ENCODE measurements at regions not wholly inside any gene's neighbourhood (a gene's known extent, or its start where the extent isn't known, plus 50 kb on each side); places are given as distances from the start of the nearest gene placed in this dataset.

DNA sequence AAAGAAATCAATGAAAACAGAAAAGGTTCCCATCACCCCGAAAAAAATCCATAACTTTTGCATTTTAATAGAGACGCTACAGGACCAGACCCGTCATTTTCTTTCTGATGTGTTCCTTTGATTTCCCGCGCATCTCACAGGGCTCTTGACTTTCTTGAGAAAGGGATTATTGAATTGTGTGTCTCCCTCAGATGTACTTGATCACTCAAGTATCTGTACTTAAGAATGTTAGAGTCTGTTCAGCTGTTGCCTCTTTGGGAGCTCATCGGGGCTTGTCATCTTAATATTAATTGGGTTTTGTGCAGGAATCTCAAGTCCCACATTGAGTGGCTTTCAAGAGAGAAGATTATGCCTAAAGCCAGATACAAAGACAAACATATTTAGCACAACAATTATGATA, 606.4 kb upstream of the SALL1 start:
- ChIA-PET POLR2A (no interaction called here), CTCF (no interaction called here)
- DNase-seq (ENCODE audit: low read depth) = no peak

DNA sequence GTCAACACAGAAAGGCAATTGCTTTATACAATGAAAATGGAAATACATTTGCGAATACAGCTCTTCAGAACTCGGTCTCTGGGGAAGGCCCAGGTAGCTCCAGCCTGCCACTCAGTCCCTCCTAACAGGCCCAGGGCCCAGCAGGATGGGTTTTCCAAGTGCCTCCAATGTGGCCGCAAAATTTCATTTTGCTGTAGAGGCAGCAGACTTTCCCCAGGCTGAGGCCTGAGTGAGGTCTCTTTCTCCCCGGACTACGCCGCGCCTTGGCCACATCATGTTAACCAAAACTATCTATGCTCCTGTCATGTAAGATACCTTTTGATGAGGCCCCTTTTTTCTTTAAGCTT, 606.0 kb upstream of the SALL1 start:
- ChIA-PET POLR2A (no interaction called here), CTCF (no interaction called here)
- DNase-seq (ENCODE audit: low read depth) = no peak
- TF ChIP-seq, protein P1, sequence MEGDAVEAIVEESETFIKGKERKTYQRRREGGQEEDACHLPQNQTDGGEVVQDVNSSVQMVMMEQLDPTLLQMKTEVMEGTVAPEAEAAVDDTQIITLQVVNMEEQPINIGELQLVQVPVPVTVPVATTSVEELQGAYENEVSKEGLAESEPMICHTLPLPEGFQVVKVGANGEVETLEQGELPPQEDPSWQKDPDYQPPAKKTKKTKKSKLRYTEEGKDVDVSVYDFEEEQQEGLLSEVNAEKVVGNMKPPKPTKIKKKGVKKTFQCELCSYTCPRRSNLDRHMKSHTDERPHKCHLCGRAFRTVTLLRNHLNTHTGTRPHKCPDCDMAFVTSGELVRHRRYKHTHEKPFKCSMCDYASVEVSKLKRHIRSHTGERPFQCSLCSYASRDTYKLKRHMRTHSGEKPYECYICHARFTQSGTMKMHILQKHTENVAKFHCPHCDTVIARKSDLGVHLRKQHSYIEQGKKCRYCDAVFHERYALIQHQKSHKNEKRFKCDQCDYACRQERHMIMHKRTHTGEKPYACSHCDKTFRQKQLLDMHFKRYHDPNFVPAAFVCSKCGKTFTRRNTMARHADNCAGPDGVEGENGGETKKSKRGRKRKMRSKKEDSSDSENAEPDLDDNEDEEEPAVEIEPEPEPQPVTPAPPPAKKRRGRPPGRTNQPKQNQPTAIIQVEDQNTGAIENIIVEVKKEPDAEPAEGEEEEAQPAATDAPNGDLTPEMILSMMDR (IDR thresholded peaks at IDR 0.05; ENCODE audit: insufficient read depth, low read depth, low read length) = no peak
- no peaks in the 10 kb centered on the region for H3K27me3 ChIP-seq (ENCODE audit: control insufficient read depth, insufficient read depth, low read length)
- H3K4me3 ChIP-seq (ENCODE audit: low read depth, low read length) = no peak overlapping the region
- no peaks in the 10 kb centered on the region for H3K36me3 ChIP-seq (ENCODE audit: control insufficient read depth, insufficient read depth, low read length)

More for the DNA sequence above, 606.4 kb upstream of the SALL1 start:
- Histone ChIP-seq H3K27me3 (ENCODE audit: control insufficient read depth, insufficient read depth, low read length) (no peaks in the 10 kb centered on the region), H3K36me3 (ENCODE audit: control insufficient read depth, insufficient read depth, low read length) (no peaks in the 10 kb centered on the region), H3K4me3 (ENCODE audit: low read depth, low read length) (no peak overlapping the region)
- TF ChIP-seq, protein P1 (IDR thresholded peaks at IDR 0.05; ENCODE audit: insufficient read depth, low read depth, low read length) = no peak

DNA sequence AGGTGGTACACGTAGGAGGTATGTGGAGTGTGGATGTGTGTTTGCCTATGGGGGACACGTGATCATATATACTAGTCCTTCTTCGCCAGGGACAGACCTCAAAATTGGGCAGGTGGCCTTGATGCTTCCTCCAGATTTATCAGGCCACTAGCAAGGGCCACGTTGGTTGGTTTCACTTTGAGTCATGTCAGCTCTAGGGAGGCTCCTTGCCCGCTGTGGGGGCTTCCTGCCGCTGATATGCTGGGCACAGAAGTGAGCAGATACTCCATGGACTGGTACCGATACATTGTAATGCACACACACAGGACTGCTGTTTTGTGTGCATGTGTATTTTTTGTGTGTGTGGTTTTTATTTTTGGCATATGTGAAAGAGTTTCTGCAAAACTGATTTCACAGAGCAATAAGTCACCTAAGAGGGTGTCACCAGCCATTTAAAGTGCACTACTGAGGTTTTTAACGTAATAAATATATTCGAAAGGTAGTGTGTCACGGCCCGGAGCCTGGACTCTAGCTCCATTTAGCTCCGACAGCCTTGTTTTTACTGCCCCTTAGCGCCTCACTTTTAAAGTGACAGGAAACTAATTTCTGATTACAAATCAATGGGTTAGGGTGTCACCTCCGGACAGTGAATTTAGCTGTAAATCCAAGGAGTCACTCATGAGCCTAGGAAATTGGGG, 605.5 kb upstream of the SALL1 start:
- TF ChIP-seq, protein P1 (IDR thresholded peaks at IDR 0.05; ENCODE audit: insufficient read depth, low read depth, low read length) = no peak
- ChIA-PET CTCF (interaction anchor here (0.6 kb wide), 1 partner anchor 602 kb away, joined by 3 read pairs; no protein-coding TSS in a partner anchor), POLR2A (no interaction called here)
- Histone ChIP-seq H3K36me3 (ENCODE audit: control insufficient read depth, insufficient read depth, low read length) (no peaks in the 10 kb centered on the region), H3K4me3 (ENCODE audit: low read depth, low read length) (no peak overlapping the region), H3K27me3 (ENCODE audit: control insufficient read depth, insufficient read depth, low read length) (no peaks in the 10 kb centered on the region)
- no peak for DNase-seq (ENCODE audit: low read depth)

DNA sequence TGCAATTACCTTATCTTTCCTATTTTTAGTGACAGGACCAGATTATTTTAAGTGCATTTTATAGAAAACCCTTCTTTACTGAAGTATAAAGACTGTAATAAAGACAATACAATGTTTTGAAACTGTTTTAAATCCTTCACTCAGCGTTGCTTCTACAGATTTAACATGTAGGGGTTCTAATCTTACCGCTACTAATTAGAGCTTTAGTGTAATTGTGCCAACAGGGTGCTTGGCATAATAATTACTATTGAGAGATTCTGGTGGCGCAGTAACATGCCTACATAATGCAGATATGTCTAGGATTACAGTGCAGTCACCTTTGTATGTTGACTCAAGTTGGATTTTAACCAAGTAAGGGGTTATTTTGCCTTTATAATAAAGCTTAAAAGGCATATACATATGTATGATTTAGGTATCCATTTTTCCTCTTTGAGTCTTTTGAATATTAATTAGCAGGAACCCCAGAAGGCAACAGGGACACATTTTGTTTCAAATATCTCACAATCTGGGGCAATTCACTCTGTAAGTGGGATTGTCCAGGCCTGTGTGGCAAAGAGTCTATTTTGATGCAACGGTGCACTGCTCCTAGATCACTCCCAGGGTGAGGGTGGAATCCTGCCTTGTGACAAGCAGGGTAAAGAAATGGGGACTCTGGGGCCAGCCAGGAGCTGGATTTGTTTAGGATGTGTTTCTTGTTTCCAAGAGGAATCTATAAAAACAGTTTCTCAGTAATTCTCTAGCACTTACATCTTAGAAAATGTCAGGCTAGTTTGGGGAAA, 604.7 kb upstream of the SALL1 start:
- Histone ChIP-seq H3K27me3 (ENCODE audit: control insufficient read depth, insufficient read depth, low read length) (no peaks in the 10 kb centered on the region), H3K36me3 (ENCODE audit: control insufficient read depth, insufficient read depth, low read length) (no peaks in the 10 kb centered on the region), H3K4me3 (ENCODE audit: low read depth, low read length) (no peak overlapping the region)
- CTCF ChIA-PET = interaction anchor here (0.6 kb wide), 1 partner anchor 602 kb away, joined by 3 read pairs; no protein-coding TSS in a partner anchor
- TF ChIP-seq, protein P1 (IDR thresholded peaks at IDR 0.05; ENCODE audit: insufficient read depth, low read depth, low read length) = no peak
- POLR2A ChIA-PET = no interaction called here
- no peak for DNase-seq (ENCODE audit: low read depth)

DNA sequence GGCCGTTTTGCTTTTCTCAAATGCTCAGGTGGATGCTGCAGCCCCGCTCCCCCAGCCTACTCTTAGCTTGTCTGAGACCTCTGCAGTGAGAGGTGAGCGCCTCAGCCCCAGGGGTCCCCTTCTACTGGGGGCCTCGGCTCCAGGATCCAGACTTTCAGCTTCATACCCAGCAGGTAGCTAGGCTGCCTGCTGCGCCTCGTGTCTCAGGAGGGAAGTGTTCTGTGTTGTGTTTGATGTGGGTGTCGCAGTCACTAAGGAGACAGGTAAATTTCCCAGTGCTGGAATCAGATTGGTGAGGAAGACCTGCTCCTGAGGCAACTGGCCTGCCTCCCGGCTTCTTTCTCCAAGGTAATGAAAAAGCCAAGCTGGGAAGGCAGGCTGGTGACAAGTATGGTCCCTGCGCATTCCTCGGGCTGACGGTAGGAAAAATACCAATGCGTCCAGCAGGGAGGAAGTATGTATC, 604.0 kb upstream of the SALL1 start:
- Histone ChIP-seq H3K4me3 (ENCODE audit: low read depth, low read length) (no peak overlapping the region), H3K36me3 (ENCODE audit: control insufficient read depth, insufficient read depth, low read length) (no peaks in the 10 kb centered on the region), H3K27me3 (ENCODE audit: control insufficient read depth, insufficient read depth, low read length) (no peaks in the 10 kb centered on the region)
- ChIA-PET CTCF (no interaction called here), POLR2A (no interaction called here)
- TF ChIP-seq, protein P1 (IDR thresholded peaks at IDR 0.05; ENCODE audit: insufficient read depth, low read depth, low read length) = no peak
- no peak for DNase-seq (ENCODE audit: low read depth)

All from BJ (cell line).